ENCODE measurements at regions not wholly inside any gene's neighbourhood (a gene's known extent, or its start where the extent isn't known, plus 50 kb on each side); places are given as distances from the start of the nearest gene placed in this dataset.

DNA sequence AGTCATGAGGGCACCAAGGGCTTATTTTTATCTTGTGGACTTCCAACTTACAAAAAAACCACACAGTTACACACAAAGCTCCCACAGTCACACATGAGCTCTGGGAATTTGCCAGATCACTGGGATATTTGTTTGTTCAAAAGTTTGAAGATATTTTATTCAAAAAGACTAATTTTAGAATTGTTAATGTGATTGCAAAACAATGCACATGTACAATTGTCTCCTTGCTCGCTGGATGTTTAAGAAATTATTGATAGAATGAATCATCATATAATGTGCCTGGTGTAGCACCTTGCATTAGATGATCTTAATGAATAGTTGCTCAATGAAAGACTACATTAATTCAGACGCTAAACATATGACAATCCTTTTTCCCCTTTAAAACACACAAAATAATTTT is 570.3 kb downstream of the LMO4 start:
- TF ChIP-seq, protein P1, sequence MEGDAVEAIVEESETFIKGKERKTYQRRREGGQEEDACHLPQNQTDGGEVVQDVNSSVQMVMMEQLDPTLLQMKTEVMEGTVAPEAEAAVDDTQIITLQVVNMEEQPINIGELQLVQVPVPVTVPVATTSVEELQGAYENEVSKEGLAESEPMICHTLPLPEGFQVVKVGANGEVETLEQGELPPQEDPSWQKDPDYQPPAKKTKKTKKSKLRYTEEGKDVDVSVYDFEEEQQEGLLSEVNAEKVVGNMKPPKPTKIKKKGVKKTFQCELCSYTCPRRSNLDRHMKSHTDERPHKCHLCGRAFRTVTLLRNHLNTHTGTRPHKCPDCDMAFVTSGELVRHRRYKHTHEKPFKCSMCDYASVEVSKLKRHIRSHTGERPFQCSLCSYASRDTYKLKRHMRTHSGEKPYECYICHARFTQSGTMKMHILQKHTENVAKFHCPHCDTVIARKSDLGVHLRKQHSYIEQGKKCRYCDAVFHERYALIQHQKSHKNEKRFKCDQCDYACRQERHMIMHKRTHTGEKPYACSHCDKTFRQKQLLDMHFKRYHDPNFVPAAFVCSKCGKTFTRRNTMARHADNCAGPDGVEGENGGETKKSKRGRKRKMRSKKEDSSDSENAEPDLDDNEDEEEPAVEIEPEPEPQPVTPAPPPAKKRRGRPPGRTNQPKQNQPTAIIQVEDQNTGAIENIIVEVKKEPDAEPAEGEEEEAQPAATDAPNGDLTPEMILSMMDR (IDR thresholded peaks at IDR 0.05 in 8 of 11, conservative IDR thresholded peaks at IDR 0.05 in 3 of 11): no peak
- TF ChIP-seq POLR2AphosphoS5 (IDR thresholded peaks at IDR 0.05) (no peak), POLR2A (IDR thresholded peaks at IDR 0.05) (no peak)
